ENCODE measurements at regions not wholly inside any gene's neighbourhood (a gene's known extent, or its start where the extent isn't known, plus 50 kb on each side); places are given as distances from the start of the nearest gene placed in this dataset.

GRCh38 chr3:102617381-102617780 lies 182.6 kb downstream of the ZPLD1 start:
- TF ChIP-seq CTCF (IDR thresholded peaks at IDR 0.05) (no peak), POLR2A (IDR thresholded peaks at IDR 0.05; ENCODE audit: low read depth) (no peak)
